22Rv1 (cell line): ENCODE measurements at regions not wholly inside any gene's neighbourhood (a gene's known extent, or its start where the extent isn't known, plus 50 kb on each side); places are given as distances from the start of the nearest gene placed in this dataset.

ENCODE experiments used
- CTCF ChIP-seq: fragments of 450-650 bp; IDR thresholded peaks from 2 replicates; pipeline ENCODE4 v1.5.1; 2017; ENCODE audit warnings: mild to moderate bottlenecking
- ZFX ChIP-seq: fragments of 450-650 bp; IDR thresholded peaks from 2 replicates; pipeline ENCODE4 v1.6.1; 2017; ENCODE audit warnings: antibody characterized with exemption, borderline replicate concordance

GRCh38 chr5:72597456-72597948, 90.3 kb upstream of the ZNF366 start:
- no peak for TF ChIP-seq CTCF
- TF ChIP-seq ZFX, result no peak
